ENCODE measurements at regions not wholly inside any gene's neighbourhood (a gene's known extent, or its start where the extent isn't known, plus 50 kb on each side); places are given as distances from the start of the nearest gene placed in this dataset.
"Not testable (repeated sequence)": the region's sequence is repeated elsewhere in the genome, so short reads cannot be mapped to it uniquely, and the experiment has no call there.

- no peak for DNase-seq
These were observed 799.6 kb downstream of the KCNJ3 start for GRCh38 chr2:155498106-155498505.

GRCh38 chr2:155494744-155495143 lies 796.2 kb downstream of the KCNJ3 start:
- DNase-seq, result no peak

DNA sequence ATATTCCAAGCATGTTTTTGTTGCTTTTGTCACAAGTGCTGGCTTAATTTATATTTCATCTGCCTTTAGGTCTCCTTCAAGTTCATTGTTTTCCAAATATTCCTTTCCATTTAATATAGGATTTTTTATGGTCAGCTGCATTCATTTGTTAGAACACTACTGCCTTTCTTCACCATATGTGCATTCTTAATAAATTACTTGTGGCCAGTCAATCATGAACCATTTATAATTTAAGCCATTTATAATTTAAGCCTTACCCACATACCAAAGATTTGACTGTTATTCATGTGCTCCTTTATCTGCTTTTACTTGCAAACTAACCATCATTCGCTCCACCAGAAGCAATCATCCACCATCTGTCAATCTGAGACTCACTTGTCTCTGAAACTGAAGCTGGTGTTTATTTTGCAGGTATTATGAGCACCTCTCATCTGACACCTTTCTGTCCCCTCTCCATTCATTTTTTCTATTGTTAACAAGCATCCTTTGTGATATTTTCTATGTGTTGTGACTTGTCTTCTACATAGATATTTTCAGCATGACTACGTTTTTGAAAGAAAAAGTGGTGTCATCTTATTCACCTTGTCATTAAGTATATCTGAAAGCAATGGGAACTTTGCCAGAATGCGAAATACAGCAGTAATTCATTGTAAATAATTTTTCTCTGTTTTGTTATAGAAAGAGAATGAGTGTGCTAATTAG lies 786.8 kb downstream of the KCNJ3 start:
- DNase-seq, result no peak

DNA sequence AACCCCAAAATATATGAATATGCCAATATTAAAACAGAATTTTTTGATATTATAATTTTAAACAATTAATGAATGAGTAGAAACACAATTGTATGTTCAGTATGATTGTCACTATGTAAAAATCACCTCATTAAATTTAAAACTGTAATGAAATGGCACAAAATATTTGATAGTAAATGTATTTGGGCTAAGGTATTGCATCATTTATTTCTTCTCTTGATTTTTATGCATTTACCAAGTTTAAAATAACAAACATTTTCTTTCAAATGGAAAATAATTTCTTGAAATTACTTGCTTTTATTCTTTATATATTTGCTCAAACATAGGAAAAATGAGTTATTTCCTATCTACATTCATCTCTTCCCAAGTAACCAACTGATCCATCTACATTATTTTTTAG lies 782.6 kb downstream of the KCNJ3 start:
- DNase-seq, result no peak

DNA sequence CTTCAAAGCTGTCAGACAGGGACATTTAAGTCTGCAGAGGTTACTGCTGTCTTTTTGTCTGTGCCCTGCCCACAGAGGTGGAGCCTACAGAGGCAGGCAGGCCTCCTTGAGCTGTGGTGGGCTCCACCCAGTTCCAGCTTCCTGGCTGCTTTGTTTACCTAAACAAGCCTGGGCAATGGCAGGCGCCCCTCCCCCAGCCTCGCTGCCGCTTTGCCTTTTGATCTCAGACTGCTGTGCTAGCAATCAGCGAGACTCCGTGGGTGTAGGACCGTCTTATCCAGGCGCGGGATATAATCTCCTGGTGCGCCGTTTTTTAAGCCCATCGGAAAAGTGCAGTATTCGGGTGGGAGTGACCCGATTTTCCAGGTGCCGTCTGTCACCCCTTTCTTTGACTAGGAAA lies 773.5 kb downstream of the KCNJ3 start:
- DNase-seq, result not testable (repeated sequence)

DNA sequence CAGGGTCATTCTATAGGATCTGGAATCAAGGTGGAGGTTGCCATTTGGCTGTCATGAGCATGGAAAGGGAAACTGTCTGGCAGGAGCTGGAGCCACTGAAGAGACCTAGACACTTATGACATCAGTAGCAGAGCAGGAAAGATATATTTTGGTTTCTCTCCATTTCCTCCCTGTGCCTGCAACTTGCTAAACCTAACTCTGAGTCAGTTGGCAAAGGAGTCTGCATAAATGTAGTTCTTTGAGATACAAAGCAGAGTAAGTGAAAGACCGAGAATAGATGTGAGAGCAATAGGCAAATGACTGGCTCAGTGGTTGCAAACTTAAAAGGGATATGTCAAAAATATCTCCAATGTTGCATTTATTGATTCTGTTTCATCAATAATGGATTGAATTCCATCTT lies 757.7 kb downstream of the KCNJ3 start:
- no peak for DNase-seq

- DNase-seq, result no peak
These were observed 744.4 kb downstream of the KCNJ3 start for GRCh38 chr2:155442755-155443372.

- DNase-seq, result no peak
These were observed 743.6 kb downstream of the KCNJ3 start for GRCh38 chr2:155442088-155442487.

DNA sequence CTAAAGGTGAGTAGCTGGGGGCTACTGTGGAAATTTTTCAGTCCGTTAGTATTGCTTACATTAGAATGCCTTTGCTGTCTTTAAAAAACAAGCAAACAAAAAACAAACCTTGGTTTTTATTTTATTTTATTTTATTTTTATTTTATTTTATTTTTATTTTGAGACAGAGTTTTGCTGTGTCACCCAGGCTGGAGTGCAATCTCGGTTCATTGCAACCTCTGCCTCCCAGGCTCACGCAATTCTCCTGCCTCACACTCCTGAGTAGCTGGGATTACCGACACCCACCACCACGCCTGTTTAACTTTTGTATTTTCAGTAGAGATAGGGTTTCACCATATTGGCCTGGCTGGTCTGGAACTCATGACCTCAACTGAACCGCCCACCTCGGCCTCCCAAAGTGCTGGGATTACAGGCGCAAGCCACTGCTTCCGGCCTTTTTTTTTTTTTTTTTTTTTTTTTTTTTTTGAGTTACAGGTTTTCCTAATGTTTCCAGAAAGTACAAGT lies 732.6 kb downstream of the KCNJ3 start:
- DNase-seq, result no peak

DNA sequence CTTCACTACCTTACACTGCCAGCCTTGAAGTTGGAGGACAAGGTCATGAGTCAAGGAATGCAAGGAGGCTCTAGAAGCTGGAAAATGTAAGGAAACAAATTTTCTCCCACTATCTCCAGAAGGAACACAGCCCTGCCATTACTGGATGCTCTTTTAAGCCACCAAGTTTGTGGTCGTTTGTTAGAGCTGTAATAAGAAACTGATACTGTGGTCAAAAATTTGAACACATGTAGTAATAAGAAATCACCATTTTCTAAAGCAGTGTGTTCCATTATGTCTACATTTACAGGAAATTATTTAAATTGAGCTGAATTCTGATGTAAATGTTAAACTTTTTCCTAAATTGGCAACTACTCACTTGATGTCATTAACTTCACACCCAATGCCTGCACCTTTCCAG lies 729.0 kb downstream of the KCNJ3 start:
- DNase-seq, result no peak

DNA sequence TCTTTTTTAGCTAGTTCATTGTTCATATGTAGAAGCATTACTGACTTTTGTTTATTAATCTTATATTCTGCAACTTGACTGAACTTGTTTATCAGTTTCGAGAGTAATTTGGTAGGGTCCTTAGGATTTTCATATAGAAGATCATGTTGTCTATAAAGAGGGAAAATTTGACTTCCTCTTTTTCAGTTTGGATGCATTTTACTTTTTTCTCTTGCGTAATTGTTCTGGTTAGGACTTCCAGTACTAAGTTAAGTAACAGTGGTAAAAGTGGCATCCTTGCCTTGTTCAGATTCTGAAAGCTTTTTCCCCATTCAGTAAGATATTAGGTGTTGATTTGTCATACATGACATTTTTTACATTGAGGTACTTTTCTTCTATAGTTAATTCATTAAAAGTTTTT lies 726.0 kb downstream of the KCNJ3 start:
- no peak for DNase-seq

DNA sequence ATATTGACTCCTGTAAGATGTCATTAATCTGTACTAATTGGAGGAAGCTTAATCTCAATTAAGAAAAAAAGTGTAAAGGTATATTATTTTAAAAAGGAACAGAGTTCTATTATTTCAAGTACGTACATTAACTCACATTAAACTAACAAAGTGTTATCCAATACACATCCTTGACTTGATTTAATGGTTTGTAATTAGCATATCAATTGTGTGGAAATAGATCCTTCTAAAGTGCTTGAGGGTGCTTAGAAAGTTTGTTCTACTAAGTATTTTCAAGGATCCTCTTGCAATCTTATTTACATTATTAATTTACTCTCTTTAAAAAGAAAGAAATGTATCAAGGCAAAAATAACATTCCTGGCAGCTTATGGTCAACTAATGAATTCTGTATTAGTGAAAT lies 720.3 kb downstream of the KCNJ3 start:
- no peak for DNase-seq

DNA sequence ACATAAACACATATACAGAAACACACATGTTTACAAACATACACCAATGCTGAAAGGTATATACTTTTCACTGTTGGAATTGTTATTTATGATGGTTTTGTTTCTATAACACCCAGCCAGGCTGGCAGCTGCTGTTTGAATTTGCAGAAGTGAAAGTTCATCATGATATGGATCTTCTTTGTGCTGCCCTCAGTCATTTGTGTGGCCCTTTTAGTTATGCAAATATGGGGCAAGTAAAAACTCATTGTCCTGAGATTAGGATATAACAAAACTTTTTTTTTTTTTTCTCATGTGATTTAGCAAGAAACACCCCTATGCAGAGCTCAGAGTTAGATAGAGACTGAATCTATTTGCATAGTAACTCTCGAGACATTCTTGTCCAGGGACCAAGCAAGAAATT lies 714.1 kb downstream of the KCNJ3 start:
- DNase-seq, result no peak

- no peak for DNase-seq
These were observed 706.0 kb downstream of the KCNJ3 start for GRCh38 chr2:155404433-155405002.

DNA sequence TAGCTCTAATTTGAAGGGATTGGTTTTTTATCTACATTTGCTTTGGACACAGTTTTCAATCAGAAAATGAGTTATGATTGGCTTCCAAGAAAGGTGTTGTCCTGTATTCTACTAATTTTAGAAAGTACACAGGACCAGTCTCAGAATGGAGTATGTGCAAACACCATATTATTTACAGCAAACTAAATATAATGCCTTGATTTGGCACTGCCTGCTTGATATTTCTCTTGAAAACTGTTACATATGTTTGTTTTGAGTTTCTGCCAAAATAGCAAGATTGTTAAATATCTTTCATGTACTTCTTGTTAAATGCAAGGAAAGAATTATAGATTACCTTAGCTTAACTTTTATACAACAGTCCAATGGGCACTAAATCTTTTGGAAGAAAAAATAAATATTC lies 694.9 kb downstream of the KCNJ3 start:
- no peak for DNase-seq

GRCh38 chr2:155391613-155392130 lies 693.2 kb downstream of the KCNJ3 start:
- no peak for DNase-seq

DNA sequence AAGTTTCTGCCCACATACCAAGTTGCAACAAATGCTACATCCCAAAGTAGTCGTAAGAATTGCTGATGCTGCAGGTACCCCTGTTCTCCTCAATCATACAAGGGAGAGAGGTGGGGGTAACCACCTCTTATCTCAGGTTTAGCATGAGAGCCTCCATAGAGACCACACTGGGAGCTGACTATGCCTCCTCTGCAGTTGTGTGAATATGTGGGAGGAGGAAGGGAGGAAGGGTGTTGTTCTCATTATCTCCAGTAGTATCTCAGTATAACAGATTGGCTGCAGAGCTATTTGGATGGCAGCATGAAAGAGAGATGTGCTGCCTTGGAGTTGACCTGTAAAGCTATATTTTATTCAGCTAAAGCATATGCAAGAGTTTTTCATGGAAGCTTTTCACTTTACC lies 690.7 kb downstream of the KCNJ3 start:
- no peak for DNase-seq

GRCh38 chr2:155384555-155385123 lies 686.1 kb downstream of the KCNJ3 start:
- no peak for DNase-seq

- no peak for DNase-seq
These were observed 684.3 kb downstream of the KCNJ3 start for GRCh38 chr2:155382776-155383175.

DNA sequence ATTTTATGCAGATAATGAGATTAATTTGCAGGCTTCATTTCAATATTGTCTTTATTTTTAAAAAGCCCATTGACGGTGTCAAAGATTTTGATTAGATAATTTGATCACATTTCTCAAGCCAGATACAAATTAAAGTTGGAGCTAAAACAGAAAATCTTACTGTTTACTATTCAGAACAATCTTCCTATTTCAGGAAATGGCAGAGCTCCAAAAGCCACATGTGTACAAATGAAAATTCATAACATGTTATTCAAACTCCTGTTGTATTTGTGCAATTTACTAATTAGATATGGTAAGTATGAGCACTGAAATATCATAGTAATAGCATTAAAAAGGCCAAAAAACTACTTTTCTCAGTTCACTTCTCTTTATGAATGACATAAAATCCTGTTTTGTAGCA lies 682.9 kb downstream of the KCNJ3 start:
- DNase-seq, result no peak

GRCh38 chr2:155379494-155379893 lies 681.0 kb downstream of the KCNJ3 start:
- no peak for DNase-seq

- no peak for DNase-seq
These were observed 679.5 kb downstream of the KCNJ3 start for GRCh38 chr2:155377931-155378444.

- DNase-seq, result peak; percentile 55
These were observed 678.8 kb downstream of the KCNJ3 start for GRCh38 chr2:155377266-155377680.

- peak; percentile 25 for DNase-seq
These were observed 674.5 kb downstream of the KCNJ3 start for GRCh38 chr2:155372969-155373368.

All from midbrain (tissue), 1 donor.